ENCODE measurements at regions not wholly inside any gene's neighbourhood (a gene's known extent, or its start where the extent isn't known, plus 50 kb on each side); places are given as distances from the start of the nearest gene placed in this dataset.

DNA sequence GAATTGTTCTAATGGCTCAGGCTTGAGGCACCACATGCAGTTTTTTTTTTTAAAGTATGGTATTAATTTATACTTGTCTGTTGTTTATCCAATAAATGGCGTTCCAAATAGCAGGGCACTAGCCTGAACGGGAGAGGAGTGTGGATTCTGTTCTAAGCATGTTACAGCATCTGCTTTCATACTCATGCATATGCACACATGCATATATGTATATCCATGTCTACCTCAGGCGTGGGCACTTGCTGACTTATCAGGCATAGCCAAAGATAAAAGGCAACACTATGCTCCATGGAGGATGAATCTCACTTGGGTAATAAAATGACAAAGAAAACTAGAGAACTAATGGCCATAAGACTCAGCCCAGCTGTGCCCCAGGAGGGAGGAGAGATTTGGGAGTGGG lies 393.8 kb downstream of the GADD45G start:
- DNase-seq (ENCODE audit: low spot score) = no peak

GRCh38 chr9:89999176-89999533 lies 394.3 kb downstream of the GADD45G start:
- DNase-seq (ENCODE audit: low spot score) = peak; percentile 4

- peak; percentile 67 for DNase-seq (ENCODE audit: low spot score)
Measured at GRCh38 chr9:89999534-90000370, 394.9 kb downstream of the GADD45G start.

DNA sequence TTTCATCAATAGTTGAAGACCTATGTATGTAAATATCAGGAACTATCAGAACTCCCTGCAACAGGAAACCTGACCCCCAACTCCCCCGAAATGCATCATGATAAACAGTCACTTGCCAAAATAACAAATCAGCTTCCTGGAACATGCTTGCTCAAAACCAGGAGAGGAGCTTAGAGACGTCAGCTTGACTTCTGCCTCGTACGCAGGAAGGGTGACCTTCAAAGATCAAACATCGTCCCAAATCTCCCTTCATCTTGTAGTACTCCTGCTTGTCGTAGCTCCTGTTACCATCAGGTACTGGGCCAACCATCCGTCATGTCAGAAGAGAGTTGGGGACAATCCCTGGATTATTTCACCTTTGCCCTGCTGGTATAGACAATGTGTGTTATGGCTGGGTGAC lies 396.1 kb downstream of the GADD45G start:
- no peak for DNase-seq (ENCODE audit: low spot score)

GRCh38 chr9:90001747-90002146 lies 396.9 kb downstream of the GADD45G start:
- DNase-seq (ENCODE audit: low spot score) = no peak

GRCh38 chr9:90002397-90003271 lies 397.8 kb downstream of the GADD45G start:
- DNase-seq (ENCODE audit: low spot score) = no peak

DNA sequence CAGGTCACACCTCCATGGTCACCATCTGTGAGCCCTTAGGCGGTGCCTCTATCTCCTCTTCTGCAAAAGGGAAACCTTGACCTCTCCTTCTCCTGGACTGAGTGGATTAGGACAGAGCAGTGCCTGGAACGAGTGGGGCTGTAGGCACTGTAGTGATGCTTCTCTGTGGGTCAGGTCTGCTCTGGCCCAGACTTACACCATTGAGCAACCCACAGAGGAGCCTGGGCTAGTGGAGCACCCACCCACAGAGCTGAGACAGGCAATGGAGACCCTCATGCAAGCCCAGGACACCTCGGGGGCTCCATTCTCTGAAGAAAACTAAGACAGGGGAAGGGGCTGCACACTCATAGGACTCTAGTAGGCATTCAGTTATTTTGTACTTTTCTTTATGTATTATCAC lies 400.6 kb downstream of the GADD45G start:
- no peak for DNase-seq (ENCODE audit: low spot score)

DNA sequence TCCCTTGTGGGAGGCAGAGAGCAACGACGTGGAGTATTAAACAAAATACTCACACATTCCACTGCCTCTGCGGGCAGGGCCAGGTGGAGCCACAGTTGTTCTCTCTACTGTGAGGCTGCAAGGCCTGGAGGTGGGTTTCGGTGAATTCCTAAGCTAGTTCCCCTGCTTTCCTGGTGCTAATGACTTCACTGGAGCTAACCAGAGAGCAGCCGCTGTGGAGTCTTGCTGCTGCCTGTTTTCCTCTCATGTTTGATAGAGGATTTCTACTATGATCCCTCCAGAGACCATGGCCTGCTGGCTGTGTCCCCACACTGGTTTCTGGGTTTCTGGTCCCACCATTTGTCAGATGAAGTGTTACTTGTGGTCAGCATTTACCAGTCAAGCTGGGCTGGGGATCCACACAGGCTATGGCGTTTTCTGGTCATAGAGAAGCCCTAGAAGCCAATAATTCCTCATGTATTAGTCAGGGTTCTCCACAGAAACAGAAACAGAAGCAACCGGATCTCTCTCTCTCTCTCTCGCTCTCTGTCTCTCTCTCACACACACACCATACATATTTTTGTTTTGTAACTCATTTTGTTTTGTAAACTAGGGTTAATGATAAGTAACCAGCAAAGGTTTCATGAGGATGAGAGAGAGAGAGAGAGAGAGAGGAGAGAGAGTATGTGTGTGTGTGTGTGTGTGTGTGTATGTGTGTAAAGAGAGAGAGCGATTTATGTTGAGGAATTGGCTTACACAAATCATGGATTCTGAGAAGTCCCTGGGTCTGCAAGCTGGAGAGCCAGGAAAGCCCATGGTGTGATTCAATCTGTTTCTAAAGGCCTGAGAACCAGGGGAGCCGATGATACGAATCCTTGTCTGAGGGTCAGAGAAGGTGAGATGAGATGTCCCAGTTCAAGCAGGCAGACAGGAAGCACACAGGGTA lies 403.0 kb downstream of the GADD45G start:
- no peak for DNase-seq (ENCODE audit: low spot score)

- DNase-seq (ENCODE audit: low spot score) = no peak
Measured at GRCh38 chr9:90009447-90009846, 404.6 kb downstream of the GADD45G start.

GRCh38 chr9:90010793-90011192 lies 406.0 kb downstream of the GADD45G start:
- no peak for DNase-seq (ENCODE audit: low spot score)

DNA sequence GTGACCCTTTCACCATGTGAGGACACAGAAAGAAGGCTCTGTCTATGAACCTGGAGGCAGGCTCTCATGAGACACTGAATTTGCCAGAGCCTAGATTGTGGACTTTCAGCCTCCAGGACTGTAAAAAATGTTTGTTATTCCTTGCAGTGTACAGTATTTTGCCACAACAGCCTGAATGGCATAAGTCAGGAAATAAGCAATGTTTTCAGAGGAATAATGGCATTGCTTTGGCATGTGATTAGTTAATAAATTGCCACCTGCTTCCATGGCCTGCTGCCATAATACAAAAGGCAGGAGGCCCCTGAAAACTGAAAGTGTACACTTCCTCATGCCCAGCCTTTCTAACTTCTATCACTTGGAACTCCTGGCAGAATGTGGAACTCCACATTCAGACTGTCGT lies 408.1 kb downstream of the GADD45G start:
- DNase-seq (ENCODE audit: low spot score) = no peak

- DNase-seq (ENCODE audit: low spot score) = no peak
Measured at GRCh38 chr9:90013778-90014177, 409.0 kb downstream of the GADD45G start.

GRCh38 chr9:90014421-90014820 lies 409.6 kb downstream of the GADD45G start:
- no peak for DNase-seq (ENCODE audit: low spot score)

DNA sequence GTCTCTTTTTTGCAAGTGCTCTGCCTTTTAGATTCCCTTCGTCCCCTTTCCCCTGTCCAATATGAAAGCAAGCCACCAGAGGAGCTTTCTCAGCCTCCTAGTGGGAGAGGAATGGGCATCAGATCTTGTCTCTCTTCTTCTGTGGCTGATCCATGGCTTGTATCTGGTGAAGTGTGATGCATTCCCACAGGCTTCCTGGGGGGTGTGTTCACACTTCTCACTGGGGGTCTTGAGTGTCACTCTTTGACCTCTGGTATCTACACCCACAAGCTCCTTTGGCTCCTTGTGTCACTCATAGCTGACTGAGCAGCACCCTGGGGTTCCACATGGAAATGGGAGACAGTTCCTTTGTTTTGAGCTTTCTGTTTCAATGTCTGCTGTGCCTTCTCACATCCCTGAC lies 411.5 kb downstream of the GADD45G start:
- DNase-seq (ENCODE audit: low spot score) = no peak

GRCh38 chr9:90017679-90018078 lies 412.9 kb downstream of the GADD45G start:
- no peak for DNase-seq (ENCODE audit: low spot score)

DNA sequence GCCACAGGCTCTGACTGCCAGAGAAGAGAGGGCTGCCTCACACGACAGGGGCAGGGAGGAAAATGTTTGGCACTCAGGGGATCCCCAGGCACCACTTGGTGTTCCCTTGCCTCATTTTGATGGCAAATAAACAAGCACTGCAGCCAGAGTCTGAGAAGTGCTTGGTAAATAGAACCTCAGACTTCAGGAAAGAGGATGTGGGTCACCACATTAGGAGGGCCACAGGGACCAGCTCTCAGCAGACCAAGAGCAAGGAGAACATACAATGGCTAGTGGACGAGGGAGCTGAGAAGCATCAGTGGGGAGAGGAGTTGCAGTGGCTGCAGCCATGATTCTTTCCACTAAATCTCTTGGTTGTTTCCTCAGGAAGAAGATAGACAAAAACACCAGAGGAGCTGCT lies 413.9 kb downstream of the GADD45G start:
- DNase-seq (ENCODE audit: low spot score) = no peak

- DNase-seq (ENCODE audit: low spot score) = no peak
Measured at GRCh38 chr9:90019626-90020025, 414.8 kb downstream of the GADD45G start.

DNA sequence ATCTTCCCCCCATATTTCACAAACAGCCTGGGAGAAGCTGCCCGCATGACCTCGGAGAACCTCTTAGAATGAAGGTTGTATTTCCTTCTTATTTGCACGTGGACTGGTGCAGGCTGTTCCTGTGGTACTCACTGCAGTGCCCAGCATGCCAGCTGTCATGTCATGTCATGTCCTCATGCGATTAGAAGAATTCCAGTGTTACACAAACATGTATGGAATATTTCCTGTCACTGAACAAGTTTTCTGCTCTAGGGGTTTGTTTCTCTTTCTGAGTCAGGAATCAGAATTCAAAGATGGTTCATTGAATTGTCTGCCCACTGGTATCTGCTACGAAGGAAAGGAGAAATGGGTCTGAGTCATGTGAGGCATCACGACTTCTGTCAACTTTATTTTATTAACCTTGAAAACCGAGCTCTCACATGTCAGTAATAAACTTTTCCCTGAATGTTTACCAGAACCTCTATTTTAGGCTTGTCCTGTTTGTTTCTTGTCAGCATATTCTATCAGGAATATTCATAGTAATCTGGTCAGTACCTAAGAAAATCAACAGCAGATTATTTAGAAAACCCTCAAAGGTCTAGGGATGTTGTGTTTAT lies 415.6 kb downstream of the GADD45G start:
- DNase-seq (ENCODE audit: low spot score) = no peak

- no peak for DNase-seq (ENCODE audit: low spot score)
Measured at GRCh38 chr9:90021216-90021906, 416.5 kb downstream of the GADD45G start.

DNA sequence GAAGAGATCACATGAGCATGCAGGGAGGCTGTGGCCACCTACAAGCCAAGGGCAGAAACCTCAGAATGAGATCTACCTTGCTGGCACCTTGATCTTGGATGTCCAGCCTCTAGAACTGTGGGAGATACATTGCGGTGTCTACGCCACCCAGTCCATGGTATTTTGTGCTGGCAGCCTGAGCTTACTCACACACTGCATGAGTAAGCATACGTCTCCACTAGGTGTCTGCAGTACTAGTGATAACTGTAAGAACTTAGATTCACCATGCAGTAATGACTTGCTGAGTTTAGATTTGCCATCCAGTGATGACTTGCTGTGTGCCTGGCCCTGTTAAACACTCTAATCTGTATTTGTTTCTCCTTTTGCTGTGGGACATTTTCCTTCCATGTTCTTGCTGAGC lies 417.7 kb downstream of the GADD45G start:
- DNase-seq (ENCODE audit: low spot score) = no peak

DNA sequence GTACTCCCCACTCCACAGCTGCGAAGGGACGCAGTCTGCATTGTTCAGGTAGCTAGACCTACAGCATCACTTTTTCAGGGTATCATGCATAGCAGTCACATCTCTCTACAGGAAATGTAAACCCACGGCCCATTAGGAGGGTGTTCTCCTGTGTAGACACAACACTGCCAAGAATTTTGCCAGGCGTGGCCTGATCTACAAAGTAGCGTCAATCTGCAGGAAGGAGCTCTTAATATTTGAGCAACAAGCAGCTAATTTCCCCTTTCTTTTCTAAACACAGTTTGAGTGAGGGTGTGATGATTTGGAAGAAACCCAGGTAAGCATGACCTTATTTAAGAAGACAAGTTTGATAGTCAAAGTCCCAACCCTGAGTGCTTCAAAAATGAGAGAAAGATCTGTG lies 419.0 kb downstream of the GADD45G start:
- DNase-seq (ENCODE audit: low spot score) = no peak

All from LoVo (cell line).